Heart right ventricle (tissue), 16 donors: ENCODE measurements at regions not wholly inside any gene's neighbourhood (a gene's known extent, or its start where the extent isn't known, plus 50 kb on each side); places are given as distances from the start of the nearest gene placed in this dataset.

ENCODE experiments used
- ATAC-seq, 8 donors: fragments of 200-7000 bp; cut with Tn5 transposase; one replicate each; pipeline ENCODE4 v1.9.1; 2020; ENCODE audit warnings: mild to moderate bottlenecking in 8 of 8, moderate library complexity in 8 of 8, moderate number of reproducible peaks in 1 of 8
- DNase-seq, 2 donors: peaks; one replicate each; pipeline ENCODE4 v3.0.0-alpha.2; 2020
- H3K27ac ChIP-seq, 10 donors: fragments of 200-600 bp; sonication (generic) in 2 of 10; one replicate each; pipeline versions ENCODE4 v1.5.0 to v1.8.0; 2020 to 2022; ENCODE audit warnings: mild to moderate bottlenecking in 3 of 10
- H3K27me3 ChIP-seq, 7 donors: fragments of 200-600 bp; one replicate each; pipeline ENCODE4 v1.8.0; 2021 to 2022; ENCODE audit warnings: mild to moderate bottlenecking in 2 of 7
- H3K36me3 ChIP-seq, 9 donors: fragments of 200-600 bp; sonication (generic) in 1 of 9; one replicate each; pipeline versions ENCODE4 v1.5.0 to v1.8.0; 2020 to 2022; ENCODE audit warnings: mild to moderate bottlenecking in 2 of 9
- H3K4me1 ChIP-seq, 9 donors: fragments of 200-600 bp; sonication (generic) in 1 of 9; one replicate each; pipeline versions ENCODE4 v1.5.0 to v1.8.0; 2020 to 2022; ENCODE audit warnings: mild to moderate bottlenecking in 4 of 9
- H3K4me3 ChIP-seq, 10 donors: fragments of 200-600 bp; sonication (generic) in 2 of 10; one replicate each; pipeline versions ENCODE4 v1.5.0 to v1.8.0; 2020 to 2022; ENCODE audit warnings: mild to moderate bottlenecking in 7 of 10, moderate library complexity in 2 of 10
- H3K9me3 ChIP-seq, 11 donors: fragments of 200-600 bp in 10 of 11; sonication (generic) in 2 of 11; one replicate each; pipeline versions ENCODE4 v1.5.0 to v1.8.0; 2013 to 2022; ENCODE audit warnings: mild to moderate bottlenecking in 2 of 11, control low read depth in 1 of 11, moderate library complexity in 1 of 11
- WGBS, 2 donors: extraction: QIAGEN DNeasy Blood & Tissue Kit; methylation state at CpG; one replicate each; pipeline ENCODE4 v1.1.7; 2013; ENCODE audit warnings: inconsistent platforms in 1 of 2; 5-methylcytosine and 5-hydroxymethylcytosine counted together
- intact Hi-C, 10 donors: fragments of 100-400 bp; cut with DNase I; formaldehyde crosslinking; loops; one replicate each; pipeline versions ENCODE4 v1.11.1 to v1.14.2; 2022
- TF ChIP-seq, protein P1 (sequence below), 9 donors: fragments of 200-600 bp; sonication (generic) in 2 of 9; IDR thresholded peaks; one replicate each; pipeline versions ENCODE4 v1.5.0 to v1.8.0; 2021 to 2022; ENCODE audit warnings: antibody characterized with exemption in 9 of 9, mild to moderate bottlenecking in 5 of 9, moderate library complexity in 1 of 9
- donor health status: Arrhythmogenic right ventricular cardiomyopathy.
- donor health status: ischemic (EF 13 %, LVEDD 7.1; RV severe dilation, severe dysfunction).
- donor health status: healthy with polysubstance abuse.
- donor health status: DM: no; HTN: yes; CAD: no.
- donor health status: DM: no; HTN: no; CAD: no.
- donor health status: ischemic (EF 25% LVEDD 6.9; RV normal size, moderate dysfunction).
- donor health status: ischemic (EF 25% LVEDD 5.7; RV mildly dilated, moderate dysfunction).
- donor health status: healthy.
- donor health status: DM: yes; HTN: yes; CAD: no.
- donor health status: Ischemic cardiomyopathy.
- donor health status: ischemic (EF 35%, LVEDD 5.7; RV mildly dilated, moderate dysfunction).
- donor health status: nonischemic (EF 11% LVEDD 7.7; RV severe dilation, severe dysfunction).
- donor health status: DM: yes; HTN: yes; CAD: no.
- donor health status: PGD.
- donor health status: ischemic (EF 29% LVEDD 5.4; RV normal size, mild dysfunction).
- donor health status: nonischemic (EF 23%, LVEDD 6.1; RV moderate dilation, normal function).

DNA sequence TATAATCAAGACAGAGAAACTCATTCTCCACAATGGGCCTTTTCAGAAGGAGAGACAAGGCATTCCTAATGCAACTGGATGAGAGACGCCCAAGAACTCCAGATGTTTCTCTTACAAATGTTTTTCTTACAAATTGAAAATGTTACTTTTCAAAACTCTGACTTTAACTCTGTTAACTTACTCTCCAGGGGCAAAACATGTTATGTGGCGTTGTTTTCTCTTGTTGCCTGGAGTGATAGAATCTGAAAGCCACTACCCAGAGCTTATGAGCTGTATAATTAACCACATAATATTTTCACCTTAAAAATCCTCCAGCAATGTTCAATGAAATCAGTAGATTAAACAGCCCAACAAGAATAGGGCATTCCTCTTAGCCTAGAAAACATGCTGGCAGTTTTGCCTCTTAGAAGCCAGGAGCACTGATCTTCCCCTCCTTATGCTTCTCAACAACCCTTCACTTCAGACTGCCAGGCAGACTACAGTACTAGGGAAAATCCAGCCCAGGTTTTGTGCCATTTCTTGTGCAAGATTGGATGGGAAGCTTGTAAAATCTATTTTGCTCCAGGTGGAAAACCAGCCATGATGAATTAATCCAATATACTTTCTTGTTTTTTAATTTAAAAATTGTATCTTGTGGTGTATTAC is 186.7 kb upstream of the GADL1 start:
- no peaks in the 10 kb centered on the region for H3K9me3 ChIP-seq
- WGBS, 2 donors, result 70 to 74% methylated on average over 2 of the region's 2 CpGs
- no peaks in the 10 kb centered on the region for H3K4me1 ChIP-seq
- TF ChIP-seq, protein P1, sequence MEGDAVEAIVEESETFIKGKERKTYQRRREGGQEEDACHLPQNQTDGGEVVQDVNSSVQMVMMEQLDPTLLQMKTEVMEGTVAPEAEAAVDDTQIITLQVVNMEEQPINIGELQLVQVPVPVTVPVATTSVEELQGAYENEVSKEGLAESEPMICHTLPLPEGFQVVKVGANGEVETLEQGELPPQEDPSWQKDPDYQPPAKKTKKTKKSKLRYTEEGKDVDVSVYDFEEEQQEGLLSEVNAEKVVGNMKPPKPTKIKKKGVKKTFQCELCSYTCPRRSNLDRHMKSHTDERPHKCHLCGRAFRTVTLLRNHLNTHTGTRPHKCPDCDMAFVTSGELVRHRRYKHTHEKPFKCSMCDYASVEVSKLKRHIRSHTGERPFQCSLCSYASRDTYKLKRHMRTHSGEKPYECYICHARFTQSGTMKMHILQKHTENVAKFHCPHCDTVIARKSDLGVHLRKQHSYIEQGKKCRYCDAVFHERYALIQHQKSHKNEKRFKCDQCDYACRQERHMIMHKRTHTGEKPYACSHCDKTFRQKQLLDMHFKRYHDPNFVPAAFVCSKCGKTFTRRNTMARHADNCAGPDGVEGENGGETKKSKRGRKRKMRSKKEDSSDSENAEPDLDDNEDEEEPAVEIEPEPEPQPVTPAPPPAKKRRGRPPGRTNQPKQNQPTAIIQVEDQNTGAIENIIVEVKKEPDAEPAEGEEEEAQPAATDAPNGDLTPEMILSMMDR (IDR thresholded peaks at IDR 0.05), result no peak
- H3K36me3 ChIP-seq, result no peaks in the 10 kb centered on the region
- no peak overlapping the region for H3K27ac ChIP-seq
- DNase-seq (no peak), ATAC-seq (peak in 4 of 8 donors; percentile 31 to 58 (median 46))
- H3K4me3 ChIP-seq, result no peak overlapping the region
- no peaks in the 10 kb centered on the region for H3K27me3 ChIP-seq
- intact Hi-C loops, result no loop called here

DNA sequence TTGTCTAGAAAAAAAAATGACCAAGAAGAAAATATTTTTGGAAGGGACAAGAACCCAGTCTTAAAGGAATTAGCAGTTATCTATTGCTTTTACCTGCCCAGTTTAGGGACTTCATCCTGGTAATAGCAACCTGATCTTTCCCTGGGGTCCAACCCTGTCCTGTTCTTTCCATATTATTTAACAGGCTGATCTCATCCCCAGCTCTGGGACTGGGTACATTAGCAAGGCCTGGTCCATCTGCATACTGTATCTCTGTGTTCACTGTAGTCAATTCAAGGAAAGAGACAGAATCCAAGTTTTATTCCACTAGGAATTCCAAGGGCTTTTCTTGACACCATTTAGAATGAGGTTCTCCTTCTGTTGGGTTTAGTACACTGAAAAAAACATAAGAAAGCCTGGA is 191.7 kb upstream of the GADL1 start:
- Histone ChIP-seq H3K4me1 (peaks cover 0 to 10% (median 0%) of the 10 kb centered on the region in 9 donors), H3K36me3 (no peaks in the 10 kb centered on the region), H3K4me3 (no peak overlapping the region), H3K27me3 (no peaks in the 10 kb centered on the region), H3K9me3 (no peaks in the 10 kb centered on the region), H3K27ac (no peak overlapping the region)
- intact Hi-C loops, result no loop called here
- ATAC-seq, result peak in 1 of 8 donors; percentile 31
- TF ChIP-seq, protein P1 (IDR thresholded peaks at IDR 0.05), result no peak
- DNase-seq, result no peak

DNA sequence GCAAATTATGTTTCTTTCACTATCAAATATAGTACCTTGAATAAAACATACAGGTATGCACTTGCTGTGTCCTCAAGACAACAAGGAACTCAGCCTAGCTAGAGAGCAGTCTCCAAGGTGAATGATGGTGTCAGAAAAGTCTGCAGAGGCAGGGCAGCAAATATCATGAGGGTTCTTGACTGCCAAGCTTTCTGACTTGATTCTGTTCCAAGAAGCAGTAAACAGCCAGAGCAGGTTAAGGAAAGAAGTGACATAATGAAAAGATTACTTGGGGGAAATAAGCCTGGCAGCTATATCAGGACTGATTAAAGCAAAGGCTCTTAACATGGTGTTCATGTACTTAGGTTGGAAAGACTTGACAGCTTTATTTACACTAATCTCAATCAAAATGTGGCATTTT is 192.2 kb upstream of the GADL1 start:
- no peak overlapping the region for H3K27ac ChIP-seq
- no peak overlapping the region for H3K4me3 ChIP-seq
- TF ChIP-seq, protein P1 (IDR thresholded peaks at IDR 0.05), result no peak
- no peaks in the 10 kb centered on the region for H3K9me3 ChIP-seq
- no peaks in the 10 kb centered on the region for H3K36me3 ChIP-seq
- ATAC-seq (no peak), DNase-seq (no peak)
- H3K4me1 ChIP-seq, result peaks cover 0 to 10% (median 0%) of the 10 kb centered on the region in 9 donors
- intact Hi-C loops, result no loop called here
- no peaks in the 10 kb centered on the region for H3K27me3 ChIP-seq

DNA sequence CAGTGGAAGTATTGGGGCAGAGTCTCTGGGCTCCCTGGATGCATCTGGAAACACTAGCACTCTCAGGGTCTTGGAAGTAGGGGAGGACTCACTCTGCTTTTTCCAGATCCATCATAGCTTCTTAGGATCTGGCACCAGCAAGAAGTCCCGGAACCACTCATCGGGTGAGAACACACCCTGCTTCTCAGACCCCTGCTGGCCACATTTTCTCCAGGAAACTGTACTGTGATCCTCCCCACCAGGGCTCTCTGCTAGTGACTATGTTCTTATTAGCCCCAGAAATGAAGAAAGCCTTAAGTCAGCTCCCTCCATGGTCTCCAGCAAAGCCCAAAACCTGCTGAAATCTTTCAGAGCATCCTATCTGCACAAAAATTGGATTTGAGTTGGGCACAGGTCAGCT is 197.3 kb upstream of the GADL1 start:
- no peak overlapping the region for H3K27ac ChIP-seq
- intact Hi-C loops, result no loop called here
- no peak for ATAC-seq
- H3K4me3 ChIP-seq, result no peak overlapping the region
- 72% methylated on average over 2 of the region's 2 CpGs for WGBS, 2 donors
- TF ChIP-seq, protein P1 (IDR thresholded peaks at IDR 0.05), result no peak
- no peak for DNase-seq
- peaks cover 0 to 14% (median 6%) of the 10 kb centered on the region in 9 donors for H3K4me1 ChIP-seq
- no peaks in the 10 kb centered on the region for H3K36me3 ChIP-seq
- H3K9me3 ChIP-seq, result no peaks in the 10 kb centered on the region
- no peaks in the 10 kb centered on the region for H3K27me3 ChIP-seq
